ENCODE measurements at regions not wholly inside any gene's neighbourhood (a gene's known extent, or its start where the extent isn't known, plus 50 kb on each side); places are given as distances from the start of the nearest gene placed in this dataset.
A peak's percentile ranks its signal among the peaks of the same experiment; 100 is the strongest.

- no peak for FAIRE-seq
- H3K9ac ChIP-seq (ENCODE audit: low read length in 3 of 3) = peak overlapping the region in 1 of 3 donors; percentile 12
These were observed 277.3 kb downstream of the FOXO1 start for GRCh38 chr13:40389081-40389641.

GRCh38 chr13:40390401-40390916, 276.0 kb downstream of the FOXO1 start:
- H3K36me3 ChIP-seq (ENCODE audit: control insufficient read depth in 2 of 3, insufficient read depth in 3 of 3, low read length in 3 of 3) = no peaks in the 10 kb centered on the region
- FAIRE-seq = no peak
- intact Hi-C loops (cut with DNase I) = no loop called here

More at GRCh38 chr13:40389081-40389641, 277.3 kb downstream of the FOXO1 start:
- Histone ChIP-seq H3K27ac (ENCODE audit: low read depth in 2 of 2, low read length in 2 of 2) (no peak overlapping the region), H3K4me1 (ENCODE audit: control insufficient read depth in 2 of 3, insufficient read depth in 2 of 3, low read depth in 1 of 3, low read length in 3 of 3) (peaks cover 0 to 4% (median 0%) of the 10 kb centered on the region in 3 donors), H3K36me3 (ENCODE audit: control insufficient read depth in 2 of 3, insufficient read depth in 3 of 3, low read length in 3 of 3) (no peaks in the 10 kb centered on the region), H3K4me3 (ENCODE audit: low read length in 3 of 3) (no peak overlapping the region), H3K9me3 (ENCODE audit: control insufficient read depth in 2 of 3, insufficient read depth in 1 of 3, low read length in 3 of 3) (no peaks in the 10 kb centered on the region), H3K27me3 (ENCODE audit: control insufficient read depth, insufficient read depth, low read length) (no peaks in the 10 kb centered on the region)
- TF ChIP-seq CTCF (IDR thresholded peaks at IDR 0.05; ENCODE audit: borderline replicate concordance, extremely low read depth, insufficient read depth) = no peak
- DNase-seq = no peak
- intact Hi-C loops (cut with DNase I) = no loop called here

DNA sequence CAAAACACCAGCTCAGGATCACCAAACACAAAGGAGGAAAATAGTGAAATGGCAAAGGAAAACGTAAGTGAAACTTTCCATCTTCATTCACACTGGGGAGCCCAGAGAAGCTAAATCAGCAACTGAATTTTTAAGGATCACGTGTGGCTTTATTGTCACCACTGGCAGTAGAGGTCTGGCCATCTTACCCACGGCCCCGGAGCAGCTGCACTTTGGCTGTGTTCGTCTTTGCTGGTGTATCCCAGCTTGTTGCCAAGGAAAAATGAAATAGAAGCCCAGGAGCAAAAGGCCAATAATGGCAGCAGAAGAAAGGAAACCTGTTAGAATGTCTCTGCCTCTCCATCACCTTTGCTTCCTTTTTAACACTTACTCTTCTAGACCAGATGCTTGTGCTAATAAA, 274.7 kb downstream of the FOXO1 start:
- H3K4me3 ChIP-seq (ENCODE audit: low read length in 3 of 3) = no peak overlapping the region
- intact Hi-C loops (cut with DNase I) = no loop called here
- no peaks in the 10 kb centered on the region for H3K36me3 ChIP-seq (ENCODE audit: control insufficient read depth in 2 of 3, insufficient read depth in 3 of 3, low read length in 3 of 3)
- H3K4me1 ChIP-seq (ENCODE audit: control insufficient read depth in 2 of 3, insufficient read depth in 2 of 3, low read depth in 1 of 3, low read length in 3 of 3) = peaks cover 0 to 4% (median 0%) of the 10 kb centered on the region in 3 donors
- no peak overlapping the region for H3K27ac ChIP-seq (ENCODE audit: low read depth in 2 of 2, low read length in 2 of 2)
- no peak for DNase-seq
- TF ChIP-seq CTCF (IDR thresholded peaks at IDR 0.05; ENCODE audit: borderline replicate concordance, extremely low read depth, insufficient read depth) = no peak
- no peaks in the 10 kb centered on the region for H3K9me3 ChIP-seq (ENCODE audit: control insufficient read depth in 2 of 3, insufficient read depth in 1 of 3, low read length in 3 of 3)
- no peak for FAIRE-seq
- no peak overlapping the region for H3K9ac ChIP-seq (ENCODE audit: low read length in 3 of 3)
- H3K27me3 ChIP-seq (ENCODE audit: control insufficient read depth, insufficient read depth, low read length) = no peaks in the 10 kb centered on the region

More at GRCh38 chr13:40390401-40390916, 276.0 kb downstream of the FOXO1 start:
- no peak for TF ChIP-seq CTCF (IDR thresholded peaks at IDR 0.05; ENCODE audit: borderline replicate concordance, extremely low read depth, insufficient read depth)
- Histone ChIP-seq H3K4me1 (ENCODE audit: control insufficient read depth in 2 of 3, insufficient read depth in 2 of 3, low read depth in 1 of 3, low read length in 3 of 3) (peaks cover 0 to 4% (median 0%) of the 10 kb centered on the region in 3 donors), H3K4me3 (ENCODE audit: low read length in 3 of 3) (no peak overlapping the region), H3K27ac (ENCODE audit: low read depth in 2 of 2, low read length in 2 of 2) (no peak overlapping the region), H3K9ac (ENCODE audit: low read length in 3 of 3) (no peak overlapping the region), H3K27me3 (ENCODE audit: control insufficient read depth, insufficient read depth, low read length) (no peaks in the 10 kb centered on the region), H3K9me3 (ENCODE audit: control insufficient read depth in 2 of 3, insufficient read depth in 1 of 3, low read length in 3 of 3) (no peaks in the 10 kb centered on the region)
- no peak for DNase-seq
